Ovary (tissue), 7 donors: ENCODE measurements at regions not wholly inside any gene's neighbourhood (a gene's known extent, or its start where the extent isn't known, plus 50 kb on each side); places are given as distances from the start of the nearest gene placed in this dataset.

ENCODE experiments used
- DNase-seq, 5 donors: peaks; one replicate each; pipeline ENCODE4 v3.0.0-alpha.2; 2019 to 2020
- H3K27ac ChIP-seq, 2 donors: fragments of 200-600 bp; one replicate each; pipeline versions ENCODE4 v1.5.1 to v1.8.0; 2019 to 2022
- H3K27me3 ChIP-seq: fragments of 200-600 bp; one replicate; pipeline ENCODE4 v1.8.0; 2022
- H3K36me3 ChIP-seq: fragments of 200-600 bp; sonication (generic); one replicate; pipeline ENCODE4 v1.5.1; 2019
- H3K4me1 ChIP-seq: one replicate; pipeline ENCODE4 v1.8.1; 2013; ENCODE audit warnings: mild to moderate bottlenecking, moderate library complexity; ENCODE audit not compliant: insufficient read depth
- H3K4me3 ChIP-seq: fragments of 200-600 bp; sonication (generic); one replicate; pipeline ENCODE4 v1.5.1; 2017
- H3K9me3 ChIP-seq, 2 donors: fragments of 200-600 bp in 1 of 2; sonication (generic) in 1 of 2; one replicate each; pipeline versions ENCODE4 v1.5.1 to v1.8.1; 2013 to 2019; ENCODE audit warnings: mild to moderate bottlenecking in 1 of 2, moderate library complexity in 1 of 2
- EP300 ChIP-seq: sonication (generic); formaldehyde crosslinking; IDR thresholded peaks from one replicate; pipeline ENCODE4 v1.6.1; 2017; ENCODE audit warnings: antibody characterized with exemption
- POLR2A ChIP-seq: fragments of 450-650 bp; IDR thresholded peaks from one replicate; pipeline ENCODE4 v1.6.1; 2017; ENCODE audit warnings: antibody characterized with exemption, mild to moderate bottlenecking, moderate library complexity
- WGBS, 3 donors: extraction: QIAGEN DNeasy Blood & Tissue Kit in 1 of 3; methylation state at CpG; one replicate each; pipeline versions ENCODE4 v1.1.5 to v1.1.7; 2013 to 2017; 5-methylcytosine and 5-hydroxymethylcytosine counted together
- intact Hi-C, 4 donors: fragments of 100-400 bp; cut with DNase I; formaldehyde crosslinking; loops; one replicate each; pipeline versions ENCODE4 v1.11.0 to v1.15.1; 2022 to 2023
- TF ChIP-seq, protein P1 (sequence below), 3 donors: fragments of 450-650 bp in 2 of 3; fragments of 200-600 bp in 1 of 3; IDR thresholded peaks; one replicate each; pipeline versions ENCODE4 v1.5.1 to v1.8.0; 2016 to 2022; ENCODE audit warnings: antibody characterized with exemption in 3 of 3, mild to moderate bottlenecking in 1 of 3
- donor health status: DM: no; HTN: no; CAD: no; lungs with moderate emphysema.
- donor health status: DM: no; HTN: no; CAD: no.
- donor health status: Bipolar disorder and iron deficiency.
- donor health status: DM: no; HTN: no; CAD: no.
- donor health status: DM: yes; HTN: yes; CAD: no.

DNA sequence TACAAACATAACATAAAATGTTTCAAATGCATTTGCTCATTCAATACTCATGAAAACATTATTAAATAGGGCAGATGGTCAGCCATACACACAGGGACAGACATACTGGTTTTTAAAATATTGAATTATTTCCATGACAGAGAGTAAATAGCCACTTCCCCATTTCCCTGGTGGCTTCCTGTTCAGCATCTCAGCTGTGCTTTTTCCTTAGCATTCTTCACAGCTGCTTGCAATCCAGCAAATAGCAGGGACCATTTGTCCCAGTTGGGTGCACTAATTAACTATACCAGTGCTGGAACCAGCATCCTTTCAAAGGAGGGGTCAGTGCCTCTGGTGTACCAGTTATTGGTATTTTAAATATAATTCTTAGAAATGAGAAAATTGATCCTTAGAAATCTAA is 964.7 kb downstream of the RAB28 start:
- Histone ChIP-seq H3K27ac (no peak overlapping the region), H3K9me3 (no peaks in the 10 kb centered on the region)
- intact Hi-C loops, result no loop called here

GRCh38 chr4:12507868-12508481 is 976.2 kb downstream of the RAB28 start:
- Histone ChIP-seq H3K9me3 (no peaks in the 10 kb centered on the region), H3K4me3 (no peak overlapping the region), H3K36me3 (no peaks in the 10 kb centered on the region), H3K4me1 (no peaks in the 10 kb centered on the region), H3K27me3 (no peaks in the 10 kb centered on the region), H3K27ac (no peak overlapping the region)
- WGBS, 3 donors, result 40 to 67% (median 47%) methylated on average over 2 of the region's 2 CpGs
- DNase-seq, result no peak
- TF ChIP-seq, protein P1, sequence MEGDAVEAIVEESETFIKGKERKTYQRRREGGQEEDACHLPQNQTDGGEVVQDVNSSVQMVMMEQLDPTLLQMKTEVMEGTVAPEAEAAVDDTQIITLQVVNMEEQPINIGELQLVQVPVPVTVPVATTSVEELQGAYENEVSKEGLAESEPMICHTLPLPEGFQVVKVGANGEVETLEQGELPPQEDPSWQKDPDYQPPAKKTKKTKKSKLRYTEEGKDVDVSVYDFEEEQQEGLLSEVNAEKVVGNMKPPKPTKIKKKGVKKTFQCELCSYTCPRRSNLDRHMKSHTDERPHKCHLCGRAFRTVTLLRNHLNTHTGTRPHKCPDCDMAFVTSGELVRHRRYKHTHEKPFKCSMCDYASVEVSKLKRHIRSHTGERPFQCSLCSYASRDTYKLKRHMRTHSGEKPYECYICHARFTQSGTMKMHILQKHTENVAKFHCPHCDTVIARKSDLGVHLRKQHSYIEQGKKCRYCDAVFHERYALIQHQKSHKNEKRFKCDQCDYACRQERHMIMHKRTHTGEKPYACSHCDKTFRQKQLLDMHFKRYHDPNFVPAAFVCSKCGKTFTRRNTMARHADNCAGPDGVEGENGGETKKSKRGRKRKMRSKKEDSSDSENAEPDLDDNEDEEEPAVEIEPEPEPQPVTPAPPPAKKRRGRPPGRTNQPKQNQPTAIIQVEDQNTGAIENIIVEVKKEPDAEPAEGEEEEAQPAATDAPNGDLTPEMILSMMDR (IDR thresholded peaks at IDR 0.05), result no peak
- TF ChIP-seq POLR2A (no peak), EP300 (no peak)
- intact Hi-C loops, result no loop called here

More for the DNA sequence above, 964.7 kb downstream of the RAB28 start:
- Histone ChIP-seq H3K36me3 (no peaks in the 10 kb centered on the region), H3K4me1 (peaks cover 2% of the 10 kb centered on the region), H3K4me3 (no peak overlapping the region), H3K27me3 (no peaks in the 10 kb centered on the region)
- no peak for DNase-seq
- TF ChIP-seq, protein P1 (IDR thresholded peaks at IDR 0.05), result no peak
- no peak for TF ChIP-seq EP300
- TF ChIP-seq POLR2A, result no peak

DNA sequence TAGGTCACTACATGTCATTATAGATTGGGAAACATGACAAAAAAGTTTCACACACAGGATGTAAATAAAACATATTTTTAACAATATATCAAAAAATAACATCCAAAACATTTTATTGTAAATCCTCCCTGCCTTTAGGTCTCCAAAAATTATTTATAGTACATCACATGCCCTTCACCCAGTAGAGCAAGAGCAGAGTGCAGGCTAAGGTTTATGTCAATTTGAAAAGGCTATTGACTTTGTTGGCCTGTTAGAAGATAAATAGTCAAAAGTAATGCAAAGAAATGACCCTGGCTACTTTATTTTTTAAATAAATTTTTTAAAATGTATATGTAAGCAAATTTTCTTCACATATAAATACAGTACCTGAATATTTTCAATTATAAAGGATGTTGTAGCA is 983.7 kb downstream of the RAB28 start:
- H3K27me3 ChIP-seq, result no peaks in the 10 kb centered on the region
- intact Hi-C loops, result no loop called here
- no peak for DNase-seq

DNA sequence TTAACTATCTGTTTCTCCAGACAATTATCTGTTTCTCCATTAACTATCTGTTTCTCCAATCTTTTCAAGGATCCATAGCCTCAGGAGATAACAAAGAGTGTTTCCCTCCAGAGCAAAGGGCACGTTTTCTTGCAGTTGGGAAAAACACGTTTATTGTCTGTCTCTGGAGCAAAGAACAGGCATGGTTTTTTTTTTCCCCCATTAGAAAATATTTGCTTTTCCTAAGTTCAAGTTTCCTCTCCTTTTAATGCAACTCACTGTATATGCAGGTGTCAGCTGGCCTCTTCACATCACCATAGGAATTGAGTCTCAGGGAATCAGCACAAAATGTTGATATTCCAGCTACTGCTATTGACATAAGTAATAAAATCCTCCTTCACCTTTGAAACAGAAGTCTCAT is 984.4 kb downstream of the RAB28 start:
- Histone ChIP-seq H3K27me3 (no peaks in the 10 kb centered on the region), H3K4me1 (no peaks in the 10 kb centered on the region), H3K27ac (no peak overlapping the region), H3K4me3 (no peak overlapping the region), H3K36me3 (no peaks in the 10 kb centered on the region), H3K9me3 (no peaks in the 10 kb centered on the region)
- intact Hi-C loops, result no loop called here
- no peak for TF ChIP-seq POLR2A
- TF ChIP-seq EP300, result no peak
- TF ChIP-seq, protein P1 (IDR thresholded peaks at IDR 0.05), result no peak
- WGBS, 3 donors, result 42 to 45% (median 44%) methylated on average over 2 of the region's 2 CpGs
- no peak for DNase-seq

More for the DNA sequence above, 983.7 kb downstream of the RAB28 start:
- H3K36me3 ChIP-seq, result no peaks in the 10 kb centered on the region
- TF ChIP-seq EP300, result no peak
- TF ChIP-seq POLR2A, result no peak
- TF ChIP-seq, protein P1 (IDR thresholded peaks at IDR 0.05), result no peak
- no peaks in the 10 kb centered on the region for H3K4me1 ChIP-seq
- no peaks in the 10 kb centered on the region for H3K9me3 ChIP-seq
- no peak overlapping the region for H3K27ac ChIP-seq
- no peak overlapping the region for H3K4me3 ChIP-seq
